BLaER1 treated with 17β-estradiol and CSF1 and Interleukin-3, amounts not matched to agents 10 nM and 100 nM (cell line): ENCODE measurements at regions not wholly inside any gene's neighbourhood (a gene's known extent, or its start where the extent isn't known, plus 50 kb on each side); places are given as distances from the start of the nearest gene placed in this dataset.
"Not testable (repeated sequence)": the region's sequence is repeated elsewhere in the genome, so short reads cannot be mapped to it uniquely, and the experiment has no call there.

ENCODE experiments used
- H3K27ac ChIP-seq, 11 experiments: shearing (Covaris generic); formaldehyde crosslinking; 2 replicates each; pipeline ENCODE4 v1.8.1; 2022
- H3K27me3 ChIP-seq, 11 experiments: shearing (Covaris generic); formaldehyde crosslinking; 2 replicates each; pipeline ENCODE4 v1.8.1; 2022
- H3K36me3 ChIP-seq, 11 experiments: shearing (Covaris generic); formaldehyde crosslinking; 2 replicates each; pipeline ENCODE4 v1.8.1; 2022
- H3K4me1 ChIP-seq, 10 experiments: shearing (Covaris generic); formaldehyde crosslinking; 2 replicates each; pipeline ENCODE4 v1.8.1; 2022
- H3K4me2 ChIP-seq, 11 experiments: shearing (Covaris generic); formaldehyde crosslinking; 2 replicates each; pipeline ENCODE4 v1.8.1; 2022
- H3K4me3 ChIP-seq, 10 experiments: shearing (Covaris generic); formaldehyde crosslinking; 2 replicates each; pipeline ENCODE4 v1.8.1; 2022
- H3K9ac ChIP-seq, 11 experiments: shearing (Covaris generic); formaldehyde crosslinking; 2 replicates each; pipeline ENCODE4 v1.8.1; 2022
- H3K9me3 ChIP-seq, 11 experiments: shearing (Covaris generic); formaldehyde crosslinking; replicated peaks in 1 of 11; 2 replicates each; pipeline ENCODE4 v1.8.1; 2022
- H4K20me1 ChIP-seq, 11 experiments: shearing (Covaris generic); formaldehyde crosslinking; 2 replicates each; pipeline ENCODE4 v1.8.1; 2022
- Cebpa-rat ChIP-seq, 11 experiments: shearing (Covaris generic); IDR thresholded peaks; 2 replicates each; pipeline ENCODE4 v1.8.1; 2022

DNA sequence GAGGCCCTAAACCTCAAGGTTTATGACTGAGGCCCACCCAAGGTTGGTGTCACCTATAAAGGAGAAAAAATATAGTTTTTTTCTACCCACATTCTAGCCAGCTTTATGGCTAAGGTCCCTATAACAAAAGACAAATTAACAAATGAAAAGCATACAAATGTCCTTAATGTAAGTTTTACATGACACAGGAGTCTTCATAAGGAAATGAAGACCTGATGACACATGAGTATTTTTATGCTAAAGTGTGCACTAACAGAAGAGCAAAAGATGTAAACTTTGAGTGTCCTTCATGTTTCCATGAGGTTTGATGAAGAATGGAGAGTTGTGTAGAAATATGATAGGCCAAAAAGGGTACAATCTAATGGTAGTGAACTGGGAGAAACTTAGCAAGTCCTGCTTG lies 114.7 kb upstream of the INTU start:
- no peak overlapping the region for H3K27ac ChIP-seq
- no peak overlapping the region for H3K4me3 ChIP-seq
- H3K9ac ChIP-seq = no peak overlapping the region
- H3K27me3 ChIP-seq = no peaks in the 10 kb centered on the region
- H3K4me1 ChIP-seq = no peaks in the 10 kb centered on the region
- no peaks in the 10 kb centered on the region for H4K20me1 ChIP-seq
- no peak for TF ChIP-seq Cebpa-rat (IDR thresholded peaks at IDR 0.05)
- no peaks in the 10 kb centered on the region for H3K36me3 ChIP-seq
- H3K4me2 ChIP-seq = no peak overlapping the region
- no peaks in the 10 kb centered on the region for H3K9me3 ChIP-seq

DNA sequence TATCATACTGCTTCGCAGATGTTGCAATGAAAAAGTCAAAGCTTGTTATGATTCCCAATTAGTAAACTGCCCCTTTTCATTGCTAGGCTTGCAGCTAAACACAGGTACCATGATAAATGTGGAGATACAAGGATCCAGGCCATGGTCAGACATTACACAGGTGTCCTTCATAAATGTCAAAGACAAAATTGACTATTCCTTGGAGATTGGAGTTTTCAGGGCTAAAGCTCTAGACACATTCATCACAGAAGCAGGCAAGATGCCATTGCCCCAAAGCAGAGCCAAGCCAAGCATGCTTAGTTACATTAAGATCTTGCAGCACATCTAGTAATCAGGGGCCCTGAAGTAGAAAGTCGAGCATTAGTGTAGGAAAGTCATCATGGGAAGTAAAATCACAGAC lies 111.3 kb upstream of the INTU start:
- Histone ChIP-seq H4K20me1 (no peaks in the 10 kb centered on the region), H3K9me3 (no peaks in the 10 kb centered on the region), H3K4me1 (no peaks in the 10 kb centered on the region), H3K27me3 (no peaks in the 10 kb centered on the region), H3K4me3 (no peak overlapping the region), H3K9ac (no peak overlapping the region), H3K36me3 (no peaks in the 10 kb centered on the region), H3K4me2 (no peak overlapping the region), H3K27ac (no peak overlapping the region)
- TF ChIP-seq Cebpa-rat (IDR thresholded peaks at IDR 0.05) = no peak

DNA sequence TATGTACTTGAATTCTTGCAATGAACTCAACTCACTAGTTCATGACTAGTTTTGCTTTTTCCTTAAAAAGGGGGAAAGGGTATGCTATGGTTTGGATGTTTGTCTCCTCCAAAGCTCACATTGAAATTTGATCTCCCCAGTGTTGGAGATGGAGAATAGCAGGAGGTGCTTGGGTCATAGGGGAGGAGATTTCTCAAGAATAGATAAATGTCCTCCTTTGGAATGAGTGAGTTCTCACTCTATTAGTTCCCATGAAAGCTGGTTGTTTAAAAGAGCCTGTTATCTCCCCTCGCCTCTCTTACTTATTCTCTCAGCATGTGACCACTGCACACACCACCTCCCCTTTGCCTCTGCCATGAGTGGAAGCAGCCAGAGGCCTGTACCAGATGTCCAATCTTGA lies 109.4 kb upstream of the INTU start:
- H3K9me3 ChIP-seq = no peaks in the 10 kb centered on the region
- no peaks in the 10 kb centered on the region for H4K20me1 ChIP-seq
- no peak overlapping the region for H3K9ac ChIP-seq
- no peak for TF ChIP-seq Cebpa-rat (IDR thresholded peaks at IDR 0.05)
- no peaks in the 10 kb centered on the region for H3K4me1 ChIP-seq
- H3K27me3 ChIP-seq = no peaks in the 10 kb centered on the region
- no peak overlapping the region for H3K4me3 ChIP-seq
- no peak overlapping the region for H3K27ac ChIP-seq
- no peak overlapping the region for H3K4me2 ChIP-seq
- H3K36me3 ChIP-seq = no peaks in the 10 kb centered on the region

DNA sequence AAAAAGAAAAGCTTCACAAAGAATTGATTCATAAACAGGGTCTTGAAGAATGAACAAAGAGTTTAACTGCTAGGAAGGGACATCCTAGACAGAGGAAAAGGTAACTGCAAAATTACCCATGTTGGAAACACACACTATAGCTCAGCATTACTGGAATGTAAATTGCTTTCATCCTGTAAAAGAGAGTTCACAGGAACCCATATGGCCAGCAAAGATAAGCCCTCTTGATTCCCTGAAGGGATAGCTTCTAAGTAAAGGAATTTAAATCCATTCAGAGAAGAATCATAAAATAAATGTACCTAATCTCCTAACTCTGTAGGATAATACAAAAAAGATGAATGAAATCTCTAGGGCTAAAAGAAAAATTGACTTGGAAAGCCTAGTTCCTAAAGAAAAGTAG lies 107.1 kb upstream of the INTU start:
- H3K27me3 ChIP-seq = no peaks in the 10 kb centered on the region
- H3K36me3 ChIP-seq = no peaks in the 10 kb centered on the region
- peaks cover 0 to 8% (median 3%) of the 10 kb centered on the region in 11 experiments; a peak in 5 of 22 replicates for H3K9me3 ChIP-seq
- H3K4me3 ChIP-seq = no peak overlapping the region
- no peak overlapping the region for H3K4me2 ChIP-seq
- no peak overlapping the region for H3K27ac ChIP-seq
- H3K9ac ChIP-seq = no peak overlapping the region
- H4K20me1 ChIP-seq = no peaks in the 10 kb centered on the region
- no peak for TF ChIP-seq Cebpa-rat (IDR thresholded peaks at IDR 0.05)
- no peaks in the 10 kb centered on the region for H3K4me1 ChIP-seq

DNA sequence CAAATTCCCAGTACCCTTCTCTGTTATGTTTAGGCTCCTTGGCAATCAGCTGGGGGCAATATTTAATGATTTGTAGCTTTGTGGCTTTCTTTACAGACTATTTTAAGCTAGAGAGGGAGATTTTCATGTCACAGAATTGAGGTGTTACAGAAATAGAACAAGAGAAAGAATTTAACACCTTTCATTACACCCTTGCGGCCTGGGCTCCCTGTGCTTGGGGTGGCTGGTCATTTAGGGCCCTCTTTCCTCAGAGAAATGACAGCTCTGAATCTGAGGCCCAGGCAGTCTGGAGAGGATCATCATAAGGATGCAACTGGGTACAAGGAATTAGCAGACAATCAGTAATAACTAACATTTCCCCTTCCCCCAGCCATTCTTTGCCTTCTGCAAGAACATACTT lies 104.5 kb upstream of the INTU start:
- H3K9me3 ChIP-seq = peaks cover 0 to 16% (median 3%) of the 10 kb centered on the region in 11 experiments; a peak in 5 of 22 replicates
- no peak overlapping the region for H3K4me2 ChIP-seq
- no peak for TF ChIP-seq Cebpa-rat (IDR thresholded peaks at IDR 0.05)
- H4K20me1 ChIP-seq = no peaks in the 10 kb centered on the region
- no peaks in the 10 kb centered on the region for H3K27me3 ChIP-seq
- no peaks in the 10 kb centered on the region for H3K36me3 ChIP-seq
- H3K4me3 ChIP-seq = no peak overlapping the region
- H3K4me1 ChIP-seq = no peaks in the 10 kb centered on the region
- no peak overlapping the region for H3K9ac ChIP-seq
- H3K27ac ChIP-seq = no peak overlapping the region

DNA sequence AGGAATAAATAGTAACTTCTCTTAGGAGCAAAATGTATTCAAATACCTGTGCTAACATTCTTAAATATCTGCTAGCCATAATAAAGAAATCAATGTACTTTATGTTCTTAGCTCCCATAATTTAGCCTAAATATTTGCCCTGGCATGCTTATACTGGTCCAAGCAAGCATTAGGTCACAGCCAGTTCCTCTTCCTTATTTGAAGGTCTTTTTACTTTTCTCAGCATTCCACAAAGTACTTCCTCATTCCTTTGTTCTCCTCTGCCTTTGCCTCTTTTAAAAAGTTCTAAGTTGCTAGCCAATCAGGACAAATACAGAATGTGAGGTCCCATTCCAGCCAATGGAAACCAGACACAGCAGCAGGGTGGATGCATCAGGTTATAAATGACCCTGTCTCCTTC lies 102.9 kb upstream of the INTU start:
- H3K9me3 ChIP-seq = peaks cover 0 to 16% (median 3%) of the 10 kb centered on the region in 11 experiments; a peak in 5 of 22 replicates
- not testable (repeated sequence) for H4K20me1 ChIP-seq, H3K4me3 ChIP-seq, H3K36me3 ChIP-seq, H3K27ac ChIP-seq, H3K9ac ChIP-seq, H3K27me3 ChIP-seq, H3K4me2 ChIP-seq, H3K4me1 ChIP-seq

DNA sequence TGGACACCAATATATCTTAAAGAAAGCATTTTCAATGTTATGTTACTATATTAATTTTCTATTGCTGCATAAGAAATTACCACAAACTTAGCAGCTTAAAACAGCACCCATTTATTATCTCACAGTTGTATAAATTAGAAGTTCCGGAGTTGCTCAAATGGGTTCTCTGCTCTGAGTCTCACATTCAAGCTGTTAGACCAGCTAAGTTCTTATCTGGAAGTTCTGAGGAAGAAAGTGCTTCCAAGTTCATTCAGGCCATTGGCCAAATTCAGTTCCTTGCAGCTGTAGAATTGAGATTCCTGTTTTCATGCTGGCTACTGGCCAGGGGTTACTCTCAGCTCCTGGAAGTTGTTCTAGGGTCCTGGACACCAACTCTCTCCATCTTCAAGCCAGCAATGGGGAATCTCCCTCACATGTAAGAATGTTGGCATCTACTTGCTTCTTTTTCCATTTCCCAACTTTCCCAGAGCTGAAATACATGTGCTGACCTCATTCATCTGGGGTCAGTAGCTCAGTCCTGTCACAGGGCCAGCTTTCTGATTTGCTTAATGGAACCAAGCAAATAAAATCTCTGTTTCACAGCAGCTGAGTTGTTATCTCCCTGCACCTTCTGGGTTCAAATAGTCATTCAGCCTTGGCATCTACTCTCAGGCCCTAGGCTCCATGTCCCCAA lies 99.6 kb upstream of the INTU start:
- Histone ChIP-seq H3K36me3 (no peaks in the 10 kb centered on the region), H3K27me3 (no peaks in the 10 kb centered on the region), H4K20me1 (no peaks in the 10 kb centered on the region), H3K4me2 (no peak overlapping the region), H3K27ac (no peak overlapping the region), H3K4me3 (no peak overlapping the region), H3K9me3 (peaks cover 0 to 16% (median 3%) of the 10 kb centered on the region in 11 experiments; a peak in 5 of 22 replicates), H3K9ac (no peak overlapping the region), H3K4me1 (no peaks in the 10 kb centered on the region)
- TF ChIP-seq Cebpa-rat (IDR thresholded peaks at IDR 0.05) = no peak

DNA sequence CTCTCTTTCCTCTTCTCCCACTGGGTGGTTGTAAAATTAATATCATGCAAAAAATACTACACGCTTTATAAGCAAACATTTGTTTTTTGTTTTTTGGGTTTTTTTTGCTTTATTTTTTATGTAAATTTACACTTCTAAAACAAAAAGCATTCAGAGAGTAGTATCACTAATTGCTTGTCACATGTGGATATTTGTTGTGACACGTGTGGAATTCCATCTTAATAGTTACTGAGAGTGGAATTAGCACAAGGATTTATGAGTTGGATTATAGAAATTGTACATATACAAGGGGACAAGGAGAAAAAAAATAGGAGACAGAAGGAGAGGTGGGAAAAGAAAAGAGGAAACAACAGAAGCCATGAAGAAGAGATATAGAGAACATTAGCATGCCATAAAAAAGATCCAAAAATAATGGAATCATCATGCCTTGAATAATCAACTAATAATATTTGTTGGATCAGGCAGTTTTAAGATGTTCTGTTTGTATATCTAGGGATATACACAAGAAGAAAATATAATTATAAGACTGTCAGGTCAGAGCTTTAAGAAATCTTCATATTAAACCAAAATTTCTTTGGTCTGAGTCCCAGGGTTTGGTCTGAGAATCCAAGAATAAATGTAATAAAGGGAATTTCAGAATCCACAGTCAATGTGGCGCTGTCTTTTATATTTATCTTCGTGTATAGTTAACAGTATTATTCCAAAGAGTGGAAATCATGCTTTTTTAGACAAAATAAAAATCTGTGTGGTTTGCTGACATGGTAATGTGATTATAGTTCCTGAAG lies 98.5 kb upstream of the INTU start:
- H3K27ac ChIP-seq = no peak overlapping the region
- no peaks in the 10 kb centered on the region for H3K27me3 ChIP-seq
- H3K4me2 ChIP-seq = no peak overlapping the region
- H3K4me3 ChIP-seq = no peak overlapping the region
- H3K9ac ChIP-seq = no peak overlapping the region
- H3K36me3 ChIP-seq = no peaks in the 10 kb centered on the region
- no peak for TF ChIP-seq Cebpa-rat (IDR thresholded peaks at IDR 0.05)
- no peaks in the 10 kb centered on the region for H4K20me1 ChIP-seq
- no peaks in the 10 kb centered on the region for H3K4me1 ChIP-seq
- H3K9me3 ChIP-seq = peaks cover 0 to 16% (median 3%) of the 10 kb centered on the region in 11 experiments; a peak in 5 of 22 replicates

DNA sequence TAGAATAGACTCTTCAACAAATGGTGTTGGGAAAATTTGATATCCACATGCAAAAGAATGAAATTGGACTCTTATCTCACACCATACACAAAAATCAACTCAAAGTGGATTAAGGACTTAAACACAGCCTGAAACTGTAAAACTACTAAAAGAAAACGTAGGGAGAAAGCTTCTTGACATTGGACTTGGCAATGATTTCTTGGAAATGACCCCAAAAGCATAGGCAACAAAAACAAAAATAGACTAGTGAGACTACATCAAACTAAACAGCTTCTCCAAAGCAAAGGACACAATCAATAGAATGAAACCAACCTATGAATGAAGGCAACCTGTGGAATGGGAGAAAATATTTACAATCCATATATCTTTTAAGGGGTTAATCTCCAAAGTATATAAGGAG lies 94.7 kb upstream of the INTU start:
- H3K9ac ChIP-seq = no peak overlapping the region
- H4K20me1 ChIP-seq = no peaks in the 10 kb centered on the region
- no peaks in the 10 kb centered on the region for H3K27me3 ChIP-seq
- no peak overlapping the region for H3K27ac ChIP-seq
- TF ChIP-seq Cebpa-rat (IDR thresholded peaks at IDR 0.05) = no peak
- H3K9me3 ChIP-seq = no peaks in the 10 kb centered on the region
- no peak overlapping the region for H3K4me3 ChIP-seq
- H3K4me1 ChIP-seq = no peaks in the 10 kb centered on the region
- no peaks in the 10 kb centered on the region for H3K36me3 ChIP-seq
- no peak overlapping the region for H3K4me2 ChIP-seq

DNA sequence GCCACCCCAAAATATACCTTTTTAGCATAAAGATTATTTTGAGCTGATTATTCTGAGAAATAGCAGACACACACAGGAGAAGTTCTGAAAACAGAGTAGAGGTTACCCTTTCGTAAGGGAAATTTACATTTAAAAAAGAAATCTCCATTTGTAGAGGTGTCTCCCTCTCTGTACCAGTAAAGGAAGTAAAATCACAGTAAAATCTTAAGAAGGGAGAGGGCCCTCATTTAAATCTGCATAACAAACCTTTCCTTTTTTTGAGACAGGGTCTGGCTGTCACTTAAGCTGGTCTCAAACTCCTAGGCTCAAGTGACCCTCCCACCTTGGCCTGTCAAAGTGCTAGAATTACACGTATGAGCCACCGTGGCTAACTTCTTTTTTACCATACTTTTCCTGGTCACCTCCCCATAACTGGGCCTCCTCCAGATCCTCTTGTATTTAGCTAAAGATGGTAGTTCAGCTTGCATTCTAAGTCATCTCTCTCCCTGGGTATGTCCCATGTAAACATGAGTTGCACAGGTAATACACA lies 92.2 kb upstream of the INTU start:
- no peak for TF ChIP-seq Cebpa-rat (IDR thresholded peaks at IDR 0.05)
- Histone ChIP-seq H3K36me3 (no peaks in the 10 kb centered on the region), H3K9ac (no peak overlapping the region), H3K4me1 (no peaks in the 10 kb centered on the region), H3K9me3 (no peaks in the 10 kb centered on the region), H3K27ac (no peak overlapping the region), H3K27me3 (no peaks in the 10 kb centered on the region), H3K4me3 (no peak overlapping the region), H3K4me2 (no peak overlapping the region), H4K20me1 (no peaks in the 10 kb centered on the region)
